H9 (cell line): ENCODE measurements at regions not wholly inside any gene's neighbourhood (a gene's known extent, or its start where the extent isn't known, plus 50 kb on each side); places are given as distances from the start of the nearest gene placed in this dataset.

Experiments
- DNase-seq: peaks from one replicate; pipeline ENCODE4 v3.0.0-alpha.2; 2017
- H2AFZ ChIP-seq: one replicate; pipeline ENCODE4 v1.6.1; 2013; ENCODE audit warnings: mild to moderate bottlenecking, low read length, control low read depth, moderate library complexity
- H2AK5ac ChIP-seq: 2 replicates; pipeline ENCODE4 v1.6.1; 2013; ENCODE audit warnings: low read length, control low read depth, mixed read lengths; ENCODE audit not compliant: insufficient read length
- H2BK120ac ChIP-seq: one replicate; pipeline ENCODE4 v1.6.1; 2013; ENCODE audit warnings: low read depth, mild to moderate bottlenecking, low read length, control low read depth, inconsistent platforms; ENCODE audit not compliant: poor library complexity, severe bottlenecking
- H2BK12ac ChIP-seq: 2 replicates; pipeline ENCODE4 v1.6.1; 2013; ENCODE audit warnings: low read length, control low read depth, mixed read lengths, low read depth; ENCODE audit not compliant: insufficient read length
- H2BK15ac ChIP-seq: 2 replicates; pipeline ENCODE4 v1.6.1; 2013; ENCODE audit warnings: low read depth, low read length, control low read depth
- H2BK20ac ChIP-seq: one replicate; pipeline ENCODE4 v1.6.1; 2013; ENCODE audit warnings: low read depth, mild to moderate bottlenecking, low read length, control low read depth, inconsistent platforms; ENCODE audit not compliant: poor library complexity, severe bottlenecking
- H2BK5ac ChIP-seq: 2 replicates; pipeline ENCODE4 v1.6.1; 2013; ENCODE audit warnings: low read length, control low read depth, mixed read lengths; ENCODE audit not compliant: insufficient read length
- H3K14ac ChIP-seq: 2 replicates; pipeline ENCODE4 v1.6.1; 2013; ENCODE audit warnings: low read length, control low read depth; ENCODE audit not compliant: insufficient read depth
- H3K18ac ChIP-seq: 2 replicates; pipeline ENCODE4 v1.6.1; 2013; ENCODE audit warnings: low read depth, mild to moderate bottlenecking, mixed read lengths, low read length, control low read depth; ENCODE audit not compliant: insufficient read length
- H3K23ac ChIP-seq: 2 replicates; pipeline ENCODE4 v1.6.1; 2013; ENCODE audit warnings: low read length, control low read depth, mixed read lengths, low read depth; ENCODE audit not compliant: insufficient read length
- H3K23me2 ChIP-seq: 2 replicates; pipeline ENCODE4 v1.6.1; 2013; ENCODE audit warnings: low read depth, mild to moderate bottlenecking, mixed read lengths, low read length, control low read depth; ENCODE audit not compliant: insufficient read length, poor library complexity, severe bottlenecking
- H3K27ac ChIP-seq: 2 replicates; pipeline ENCODE4 v1.5.1; 2013; ENCODE audit warnings: low read length, control low read depth, mixed read lengths, low read depth; ENCODE audit not compliant: insufficient read length
- H3K27me3 ChIP-seq: 2 replicates; pipeline ENCODE4 v1.6.1; 2013; ENCODE audit warnings: low read length, control low read depth, inconsistent platforms; ENCODE audit not compliant: insufficient read depth
- H3K4ac ChIP-seq: 2 replicates; pipeline ENCODE4 v1.6.1; 2013; ENCODE audit warnings: low read depth, mild to moderate bottlenecking, control low read depth, inconsistent platforms, low read length, moderate library complexity
- H3K4me1 ChIP-seq: 2 replicates; pipeline ENCODE4 v1.6.1; 2013; ENCODE audit warnings: low read length, control low read depth, inconsistent platforms; ENCODE audit not compliant: insufficient read depth
- H3K4me2 ChIP-seq: 2 replicates; pipeline ENCODE4 v1.6.1; 2013; ENCODE audit warnings: low read length, control low read depth, mixed read lengths; ENCODE audit not compliant: insufficient read length, insufficient read depth
- H3K56ac ChIP-seq: 2 replicates; pipeline ENCODE4 v1.6.1; 2013; ENCODE audit warnings: low read depth, mild to moderate bottlenecking, mixed read lengths, low read length, control low read depth; ENCODE audit not compliant: insufficient read length
- H3K79me1 ChIP-seq: 2 replicates; pipeline ENCODE4 v1.6.1; 2013; ENCODE audit warnings: low read depth, mild to moderate bottlenecking, moderate library complexity, low read length, control low read depth, inconsistent platforms; ENCODE audit not compliant: insufficient read depth, poor library complexity, severe bottlenecking
- H3K79me2 ChIP-seq: 2 replicates; pipeline ENCODE4 v1.6.1; 2013; ENCODE audit warnings: low read length, control low read depth, inconsistent platforms; ENCODE audit not compliant: insufficient read depth
- H3K9ac ChIP-seq: 2 replicates; pipeline ENCODE4 v1.6.1; 2013; ENCODE audit warnings: low read length, control low read depth, mixed read lengths; ENCODE audit not compliant: insufficient read length; ENCODE audit errors: extremely low read depth
- H3K9me3 ChIP-seq: one replicate; pipeline ENCODE4 v1.6.1; 2013; ENCODE audit warnings: low read depth, low read length, inconsistent platforms; ENCODE audit not compliant: control insufficient read depth
- H3T11ph ChIP-seq: one replicate; pipeline ENCODE4 v1.6.1; 2013; ENCODE audit warnings: mild to moderate bottlenecking, low read length, control low read depth, inconsistent platforms
- H4K20me1 ChIP-seq: one replicate; pipeline ENCODE4 v1.6.1; 2013; ENCODE audit not compliant: control insufficient read depth, insufficient read length, insufficient read depth
- H4K5ac ChIP-seq: 2 replicates; pipeline ENCODE4 v1.6.1; 2013; ENCODE audit warnings: low read depth, mild to moderate bottlenecking, mixed read lengths, low read length, control low read depth; ENCODE audit not compliant: insufficient read length
- H4K8ac ChIP-seq: replicated peaks from 2 replicates; pipeline ENCODE4 v1.6.1; 2013; ENCODE audit warnings: low read length, control low read depth, mixed read lengths, low read depth; ENCODE audit not compliant: insufficient read length
- H4K91ac ChIP-seq: 2 replicates; pipeline ENCODE4 v1.6.1; 2013; ENCODE audit warnings: low read depth, mild to moderate bottlenecking, moderate library complexity, mixed read lengths, low read length, control low read depth; ENCODE audit not compliant: insufficient read length
- H3K27ac Mint-ChIP-seq, 3 experiments: 2 replicates in 2 of 3; 3 replicates in 1 of 3; pipeline ENCODE4 v1.8.0; 2020 to 2021; ENCODE audit warnings: mixed read lengths in 3 of 3, mild to moderate bottlenecking in 1 of 3, moderate library complexity in 1 of 3
- H3K27me3 Mint-ChIP-seq: 2 replicates; pipeline ENCODE4 v1.8.0; 2021; ENCODE audit warnings: low read depth, mild to moderate bottlenecking, moderate library complexity, mixed read lengths
- H3K36me3 Mint-ChIP-seq, 3 experiments: 2 replicates in 2 of 3; 3 replicates in 1 of 3; pipeline ENCODE4 v1.8.0; 2020 to 2021; ENCODE audit warnings: low read depth in 3 of 3, mixed read lengths in 3 of 3; ENCODE audit not compliant: insufficient read depth in 1 of 3
- H3K4me1 Mint-ChIP-seq, 2 experiments: 2 replicates each; pipeline ENCODE4 v1.8.0; 2020; ENCODE audit warnings: mixed read lengths in 2 of 2
- H3K4me3 Mint-ChIP-seq, 2 experiments: 2 replicates in 1 of 2; 3 replicates in 1 of 2; pipeline ENCODE4 v1.8.0; 2020 to 2021; ENCODE audit warnings: mild to moderate bottlenecking in 2 of 2, mixed read lengths in 2 of 2, moderate library complexity in 1 of 2
- H3K9me3 Mint-ChIP-seq, 2 experiments: 2 replicates in 1 of 2; 3 replicates in 1 of 2; pipeline ENCODE4 v1.8.0; 2020; ENCODE audit warnings: mild to moderate bottlenecking in 2 of 2, mixed read lengths in 2 of 2, moderate library complexity in 1 of 2
- WGBS: extraction: QIAGEN DNeasy Blood & Tissue Kit; methylation state at CpG from one replicate; pipeline ENCODE4 v1.1.7; 2013; ENCODE audit warnings: missing lambda C conversion rate, low lambda C conversion rate, mixed read lengths; ENCODE audit not compliant: insufficient read length; ENCODE audit errors: extremely low coverage; 5-methylcytosine and 5-hydroxymethylcytosine counted together
- TF ChIP-seq, protein P1 (sequence below): fragments of 200-600 bp; sonication (generic); conservative IDR thresholded peaks from 3 replicates; pipeline ENCODE4 v1.8.0; 2021; ENCODE audit warnings: antibody characterized with exemption, mild to moderate bottlenecking

DNA sequence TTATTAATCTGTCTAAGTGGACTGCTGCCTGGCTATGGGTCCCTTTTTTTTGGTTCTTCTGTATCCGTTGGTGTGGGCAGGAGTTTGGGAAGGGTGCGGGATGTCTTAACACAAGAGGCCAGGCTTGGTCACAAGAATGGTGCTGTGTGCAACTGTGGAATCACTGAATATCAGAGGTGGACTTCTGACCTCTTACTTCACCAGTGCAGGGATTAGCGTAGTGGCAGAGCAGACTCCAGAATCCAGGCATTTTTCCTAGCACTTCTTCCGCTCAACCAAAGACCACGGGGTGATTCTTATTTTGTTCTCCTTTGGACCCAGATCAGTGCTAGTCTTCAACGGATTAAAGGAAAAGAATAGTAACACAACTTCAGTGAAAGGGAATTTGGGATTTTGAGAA is 254.3 kb upstream of the TNP1 start:
- Mint-ChIP-seq H3K27me3 (peaks cover 3% of the 10 kb centered on the region), H3K36me3 (no peaks in the 10 kb centered on the region), H3K4me3 (no peak overlapping the region), H3K9me3 (no peaks in the 10 kb centered on the region), H3K4me1 (peaks cover 4 to 5% of the 10 kb centered on the region in 2 experiments), H3K27ac (peak overlapping the region in 1 of 3 experiments; percentile 36; a peak in 1 of 7 replicates)
- Histone ChIP-seq H3K9me3 (no peaks in the 10 kb centered on the region), H3K4ac (no peak overlapping the region), H3T11ph (no peak overlapping the region), H3K18ac (no peak overlapping the region), H4K5ac (no peak overlapping the region), H4K8ac (no peak overlapping the region), H3K23me2 (no peaks in the 10 kb centered on the region), H3K79me1 (no peaks in the 10 kb centered on the region), H2BK5ac (no peak overlapping the region), H3K23ac (no peak overlapping the region), H3K14ac (no peak overlapping the region), H3K27ac (no peak overlapping the region), H2AK5ac (no peak overlapping the region), H3K56ac (no peak overlapping the region), H2BK12ac (no peak overlapping the region), H3K4me1 (no peaks in the 10 kb centered on the region), H2BK20ac (no peak overlapping the region), H4K20me1 (no peaks in the 10 kb centered on the region), H3K27me3 (no peaks in the 10 kb centered on the region), H4K91ac (no peak overlapping the region), H2AFZ (no peak overlapping the region), H3K4me2 (no peak overlapping the region), H2BK15ac (no peak overlapping the region), H3K79me2 (no peaks in the 10 kb centered on the region), H2BK120ac (no peak overlapping the region), H3K9ac (no peak overlapping the region)
- DNase-seq: no peak
- WGBS: no CpG with 5 or more reads among the region's 6 CpGs
- TF ChIP-seq, protein P1, sequence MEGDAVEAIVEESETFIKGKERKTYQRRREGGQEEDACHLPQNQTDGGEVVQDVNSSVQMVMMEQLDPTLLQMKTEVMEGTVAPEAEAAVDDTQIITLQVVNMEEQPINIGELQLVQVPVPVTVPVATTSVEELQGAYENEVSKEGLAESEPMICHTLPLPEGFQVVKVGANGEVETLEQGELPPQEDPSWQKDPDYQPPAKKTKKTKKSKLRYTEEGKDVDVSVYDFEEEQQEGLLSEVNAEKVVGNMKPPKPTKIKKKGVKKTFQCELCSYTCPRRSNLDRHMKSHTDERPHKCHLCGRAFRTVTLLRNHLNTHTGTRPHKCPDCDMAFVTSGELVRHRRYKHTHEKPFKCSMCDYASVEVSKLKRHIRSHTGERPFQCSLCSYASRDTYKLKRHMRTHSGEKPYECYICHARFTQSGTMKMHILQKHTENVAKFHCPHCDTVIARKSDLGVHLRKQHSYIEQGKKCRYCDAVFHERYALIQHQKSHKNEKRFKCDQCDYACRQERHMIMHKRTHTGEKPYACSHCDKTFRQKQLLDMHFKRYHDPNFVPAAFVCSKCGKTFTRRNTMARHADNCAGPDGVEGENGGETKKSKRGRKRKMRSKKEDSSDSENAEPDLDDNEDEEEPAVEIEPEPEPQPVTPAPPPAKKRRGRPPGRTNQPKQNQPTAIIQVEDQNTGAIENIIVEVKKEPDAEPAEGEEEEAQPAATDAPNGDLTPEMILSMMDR: no peak
